ENCODE measurements at regions not wholly inside any gene's neighbourhood (a gene's known extent, or its start where the extent isn't known, plus 50 kb on each side); places are given as distances from the start of the nearest gene placed in this dataset.

DNA sequence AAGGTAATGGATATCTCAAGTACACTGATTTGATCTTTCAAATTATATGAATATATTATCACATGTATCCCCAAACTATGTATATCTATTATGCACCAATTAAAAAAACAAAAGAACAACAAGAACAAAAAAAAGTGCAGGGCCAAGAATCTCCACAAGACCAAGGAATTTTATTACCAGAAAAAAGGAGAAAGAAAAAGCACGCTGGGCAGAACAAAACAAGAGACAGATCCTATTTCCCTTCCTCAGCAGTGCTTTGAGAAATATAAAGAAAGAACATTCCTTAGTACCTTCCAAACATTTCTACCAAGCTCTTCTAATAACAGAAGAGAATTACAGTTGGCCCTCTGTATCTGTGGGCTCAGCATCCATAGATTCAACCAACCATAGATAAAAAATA is 144.7 kb upstream of the CREB1 start:
- no peak overlapping the region for H4K91ac ChIP-seq (ENCODE audit: insufficient read depth, low read depth, low read length)
- no peak overlapping the region for H2BK5ac ChIP-seq (ENCODE audit: low read depth, low read length, poor library complexity, severe bottlenecking)
- no peak overlapping the region for H3K4me3 ChIP-seq (ENCODE audit: insufficient read depth, low read depth, low read length)
- H3K4me1 ChIP-seq (ENCODE audit: control insufficient read depth, insufficient read depth, low read length) = no peaks in the 10 kb centered on the region
- intact Hi-C loops (cut with micrococcal nuclease) = no loop called here
- H3K56ac ChIP-seq (ENCODE audit: extremely low read depth, insufficient read depth, low read length) = no peak overlapping the region
- POLR2A ChIA-PET (ENCODE audit: unreplicated experiment) = no interaction called here
- no peak overlapping the region for H3K4ac ChIP-seq (ENCODE audit: low read depth, low read length)
- H3K18ac ChIP-seq (ENCODE audit: low read depth, low read length) = no peak overlapping the region
- H2AFZ ChIP-seq (replicated peaks; ENCODE audit: low read length, poor library complexity) = no peak overlapping the region
- H4K20me1 ChIP-seq (ENCODE audit: insufficient read depth, low read length) = no peaks in the 10 kb centered on the region
- no peak overlapping the region for H2BK120ac ChIP-seq (ENCODE audit: low read depth, low read length)
- WGBS, 2 experiments (ENCODE audit: extremely low coverage in 2 of 2, insufficient read length in 1 of 2) = no CpG with 5 or more reads among the region's 1 CpG
- no peak overlapping the region for H3K4me2 ChIP-seq (ENCODE audit: low read depth, low read length)
- H4K5ac ChIP-seq (ENCODE audit: low read depth, low read length) = no peak overlapping the region
- H2BK15ac ChIP-seq (ENCODE audit: low read depth, low read length) = no peak overlapping the region
- H3K9me1 ChIP-seq (ENCODE audit: insufficient read depth, low read length) = 0 out of 2 replicates have a peak, but pooled peaks cover 3% of the 10 kb centered on the region
- H3K14ac ChIP-seq (replicated peaks; ENCODE audit: low read depth, low read length) = no peak overlapping the region
- BruUV-seq (replicated peaks) = no TSS peak
- no peak overlapping the region for H3K9ac ChIP-seq (ENCODE audit: low read depth, low read length)
- no peaks in the 10 kb centered on the region for H3K27me3 ChIP-seq (ENCODE audit: control insufficient read depth, insufficient read depth, low read length)
- H3K9me3 ChIP-seq (ENCODE audit: control insufficient read depth, insufficient read depth, low read length) = no peaks in the 10 kb centered on the region
- TF ChIP-seq SMC3 (IDR thresholded peaks at IDR 0.05; ENCODE audit: low read depth, low read length) (no peak), CTCF (conservative IDR thresholded peaks at IDR 0.05; ENCODE audit: low read depth, low read length) (no peak)
- CTCF ChIA-PET = no interaction called here
- no peaks in the 10 kb centered on the region for H3K36me3 ChIP-seq (ENCODE audit: control insufficient read depth, insufficient read depth, low read length)
- H3K27ac ChIP-seq (ENCODE audit: insufficient read depth, low read length) = no peak overlapping the region
- ATAC-seq (ENCODE audit: low read depth) = no peak
- no peak overlapping the region for H2AK9ac ChIP-seq (replicated peaks; ENCODE audit: low read depth, low read length, poor library complexity)
- DNase-seq = no peak
- H2AK5ac ChIP-seq (ENCODE audit: low read depth, low read length) = no peak overlapping the region
- dilution Hi-C loops (cut with HindIII; ENCODE audit: low sequenced_read_pairs, unreplicated experiment) = no loop called here
- H2BK20ac ChIP-seq (ENCODE audit: low read depth, low read length) = no peak overlapping the region
- H4K8ac ChIP-seq (ENCODE audit: low read depth in 2 of 2, low read length in 2 of 2) = no peak overlapping the region
- in situ Hi-C loops (cut with MboI; ENCODE audit: low sequenced_read_pairs) = no loop called here
- H3K79me1 ChIP-seq (ENCODE audit: low read depth in 1 of 2, low read length in 2 of 2) = no peaks in the 10 kb centered on the region
- H3K23ac ChIP-seq (ENCODE audit: low read depth, low read length) = no peak overlapping the region

Data from IMR-90 (cell line).